Spinal cord (tissue), 9 donors: ENCODE measurements at regions not wholly inside any gene's neighbourhood (a gene's known extent, or its start where the extent isn't known, plus 50 kb on each side); places are given as distances from the start of the nearest gene placed in this dataset.

ENCODE experiments used
- DNase-seq, 6 donors: peaks; one replicate each; pipeline versions ENCODE4 v3.0.0 to v3.0.0-alpha.2; 2013 to 2015; ENCODE audit warnings: low spot score in 6 of 6, low read depth in 4 of 6
- H3K27ac ChIP-seq: one replicate; pipeline ENCODE4 v1.5.1; 2013; ENCODE audit warnings: low read depth, low read length, control low read depth
- H3K27me3 ChIP-seq: one replicate; pipeline ENCODE4 v1.6.1; 2013; ENCODE audit warnings: low read length; ENCODE audit not compliant: control insufficient read depth, insufficient read depth
- H3K36me3 ChIP-seq: one replicate; pipeline ENCODE4 v1.6.1; 2013; ENCODE audit warnings: low read length; ENCODE audit not compliant: control insufficient read depth, insufficient read depth
- H3K4me1 ChIP-seq: one replicate; pipeline ENCODE4 v1.6.1; 2013; ENCODE audit warnings: low read length; ENCODE audit not compliant: control insufficient read depth, insufficient read depth
- H3K4me3 ChIP-seq: one replicate; pipeline ENCODE4 v1.5.1; 2013; ENCODE audit warnings: low read depth, low read length, control low read depth
- H3K9me3 ChIP-seq: one replicate; pipeline ENCODE4 v1.6.1; 2013; ENCODE audit warnings: low read length; ENCODE audit not compliant: control insufficient read depth, insufficient read depth
- whole genome bisulfite sequencing: methylation state at CpG from one replicate; pipeline ENCODE4 v1.1.5; 2013; ENCODE audit warnings: missing lambda C conversion rate; ENCODE audit not compliant: insufficient coverage; 5-methylcytosine and 5-hydroxymethylcytosine counted together
- donor health status: healthy.

GRCh38 chr4:147366164-147366563 lies 114.7 kb upstream of the EDNRA start:
- no peak for DNase-seq
- H3K9me3 ChIP-seq = no peaks in the 10 kb centered on the region
- no CpG with 5 or more reads among the region's 3 CpGs for WGBS
- no peaks in the 10 kb centered on the region for H3K36me3 ChIP-seq
- no peaks in the 10 kb centered on the region for H3K4me1 ChIP-seq
- no peak overlapping the region for H3K4me3 ChIP-seq
- no peaks in the 10 kb centered on the region for H3K27me3 ChIP-seq
- no peak overlapping the region for H3K27ac ChIP-seq

GRCh38 chr4:147367891-147368290 lies 113.0 kb upstream of the EDNRA start:
- H3K4me1 ChIP-seq = no peaks in the 10 kb centered on the region
- H3K4me3 ChIP-seq = no peak overlapping the region
- no peak overlapping the region for H3K27ac ChIP-seq
- no peaks in the 10 kb centered on the region for H3K27me3 ChIP-seq
- no peak for DNase-seq
- H3K36me3 ChIP-seq = no peaks in the 10 kb centered on the region
- no peaks in the 10 kb centered on the region for H3K9me3 ChIP-seq

GRCh38 chr4:147368948-147369347 lies 111.9 kb upstream of the EDNRA start:
- no peaks in the 10 kb centered on the region for H3K4me1 ChIP-seq
- no peak overlapping the region for H3K4me3 ChIP-seq
- no peaks in the 10 kb centered on the region for H3K36me3 ChIP-seq
- no peaks in the 10 kb centered on the region for H3K9me3 ChIP-seq
- no peaks in the 10 kb centered on the region for H3K27me3 ChIP-seq
- no peak for DNase-seq
- H3K27ac ChIP-seq = no peak overlapping the region

- Histone ChIP-seq H3K27me3 (no peaks in the 10 kb centered on the region), H3K27ac (no peak overlapping the region), H3K9me3 (no peaks in the 10 kb centered on the region), H3K36me3 (no peaks in the 10 kb centered on the region), H3K4me1 (no peaks in the 10 kb centered on the region), H3K4me3 (no peak overlapping the region)
- WGBS = 77% methylated on average over 2 of the region's 2 CpGs
- no peak for DNase-seq
Observed at GRCh38 chr4:147370473-147370872, 110.4 kb upstream of the EDNRA start.

- WGBS = no CpG with 5 or more reads among the region's 2 CpGs
- Histone ChIP-seq H3K9me3 (no peaks in the 10 kb centered on the region), H3K27ac (no peak overlapping the region), H3K36me3 (no peaks in the 10 kb centered on the region), H3K4me3 (no peak overlapping the region), H3K4me1 (no peaks in the 10 kb centered on the region), H3K27me3 (no peaks in the 10 kb centered on the region)
- no peak for DNase-seq
Observed at GRCh38 chr4:147370881-147371280, 110.0 kb upstream of the EDNRA start.

GRCh38 chr4:147371661-147372060 lies 109.2 kb upstream of the EDNRA start:
- no peaks in the 10 kb centered on the region for H3K9me3 ChIP-seq
- H3K27ac ChIP-seq = no peak overlapping the region
- no peaks in the 10 kb centered on the region for H3K36me3 ChIP-seq
- H3K27me3 ChIP-seq = no peaks in the 10 kb centered on the region
- H3K4me3 ChIP-seq = no peak overlapping the region
- no peaks in the 10 kb centered on the region for H3K4me1 ChIP-seq
- no peak for DNase-seq

GRCh38 chr4:147378780-147379179 lies 102.1 kb upstream of the EDNRA start:
- no peaks in the 10 kb centered on the region for H3K27me3 ChIP-seq
- no peak for DNase-seq
- no peaks in the 10 kb centered on the region for H3K9me3 ChIP-seq
- H3K27ac ChIP-seq = no peak overlapping the region
- no peaks in the 10 kb centered on the region for H3K4me1 ChIP-seq
- H3K36me3 ChIP-seq = no peaks in the 10 kb centered on the region
- 43% methylated on average over 2 of the region's 2 CpGs for WGBS
- H3K4me3 ChIP-seq = no peak overlapping the region

GRCh38 chr4:147381749-147382148 lies 99.1 kb upstream of the EDNRA start:
- no peak for DNase-seq
- no peaks in the 10 kb centered on the region for H3K4me1 ChIP-seq
- no peak overlapping the region for H3K27ac ChIP-seq
- 82% methylated on average over 1 of the region's 1 CpG for WGBS
- H3K36me3 ChIP-seq = no peaks in the 10 kb centered on the region
- no peak overlapping the region for H3K4me3 ChIP-seq
- H3K27me3 ChIP-seq = no peaks in the 10 kb centered on the region
- no peaks in the 10 kb centered on the region for H3K9me3 ChIP-seq

GRCh38 chr4:147388018-147388417 lies 92.9 kb upstream of the EDNRA start:
- Histone ChIP-seq H3K27ac (no peak overlapping the region), H3K4me3 (no peak overlapping the region), H3K27me3 (no peaks in the 10 kb centered on the region), H3K9me3 (no peaks in the 10 kb centered on the region), H3K36me3 (no peaks in the 10 kb centered on the region), H3K4me1 (no peaks in the 10 kb centered on the region)
- DNase-seq = no peak
- WGBS = 90% methylated on average over 1 of the region's 1 CpG

- Histone ChIP-seq H3K36me3 (no peaks in the 10 kb centered on the region), H3K4me1 (no peaks in the 10 kb centered on the region), H3K4me3 (no peak overlapping the region), H3K27me3 (no peaks in the 10 kb centered on the region), H3K27ac (no peak overlapping the region), H3K9me3 (no peaks in the 10 kb centered on the region)
- WGBS = no CpG with 5 or more reads among the region's 1 CpG
- DNase-seq = no peak
Observed at GRCh38 chr4:147396105-147396504, 84.8 kb upstream of the EDNRA start.

- Histone ChIP-seq H3K4me3 (no peak overlapping the region), H3K27me3 (no peaks in the 10 kb centered on the region), H3K9me3 (no peaks in the 10 kb centered on the region), H3K36me3 (no peaks in the 10 kb centered on the region), H3K27ac (no peak overlapping the region), H3K4me1 (no peaks in the 10 kb centered on the region)
- DNase-seq = no peak
- WGBS = 85% methylated on average over 1 of the region's 2 CpGs
Observed at GRCh38 chr4:147398556-147398955, 82.3 kb upstream of the EDNRA start.
